GM18519 (cell line): ENCODE measurements at regions not wholly inside any gene's neighbourhood (a gene's known extent, or its start where the extent isn't known, plus 50 kb on each side); places are given as distances from the start of the nearest gene placed in this dataset.

Experiments used
- ATAC-seq: cut with Tn5 transposase; IDR thresholded peaks from one replicate; pipeline ENCODE4 v1.9.1; 2021; ENCODE audit warnings: mild to moderate bottlenecking, moderate library complexity; ENCODE audit not compliant: unreplicated experiment, low FRiP score

DNA sequence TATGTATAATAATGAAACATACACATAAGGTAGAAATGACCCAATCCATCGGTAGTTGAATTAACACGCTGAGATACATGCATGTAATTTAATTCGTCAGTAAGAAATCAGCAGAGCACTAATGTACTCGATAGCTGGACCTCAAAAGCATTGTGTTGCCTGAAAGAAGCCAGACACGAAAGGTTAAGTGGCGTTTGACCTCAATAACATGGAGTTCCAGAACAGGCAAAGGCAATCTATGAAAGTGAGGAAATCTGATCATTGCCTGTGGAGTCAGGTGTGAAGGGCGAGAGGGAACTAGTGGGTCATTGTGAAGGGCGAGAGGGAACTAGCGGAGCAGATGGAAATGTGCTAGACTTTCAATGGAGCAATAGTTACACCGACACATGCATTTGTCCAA is 970.4 kb upstream of the TMEM132C start:
- no peak for ATAC-seq

DNA sequence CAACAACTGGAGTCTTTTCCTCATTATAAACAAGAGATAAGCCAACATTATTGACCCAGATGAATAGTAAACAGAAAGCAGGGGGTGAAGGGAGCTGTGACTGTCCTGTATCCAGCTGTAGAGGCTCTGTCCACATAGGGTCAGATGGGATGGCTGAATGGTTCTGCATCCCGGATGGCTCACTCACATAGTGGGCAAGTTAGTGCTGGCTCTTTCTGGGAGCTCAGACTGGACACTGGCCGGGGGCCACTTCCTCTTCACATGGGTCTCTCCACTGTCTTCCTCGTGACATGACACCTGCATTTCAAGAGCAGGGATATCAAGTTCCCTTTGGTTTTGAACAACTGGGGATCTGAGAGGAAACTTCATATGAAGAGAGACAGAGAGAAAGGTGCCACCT is 969.6 kb upstream of the TMEM132C start:
- no peak for ATAC-seq

DNA sequence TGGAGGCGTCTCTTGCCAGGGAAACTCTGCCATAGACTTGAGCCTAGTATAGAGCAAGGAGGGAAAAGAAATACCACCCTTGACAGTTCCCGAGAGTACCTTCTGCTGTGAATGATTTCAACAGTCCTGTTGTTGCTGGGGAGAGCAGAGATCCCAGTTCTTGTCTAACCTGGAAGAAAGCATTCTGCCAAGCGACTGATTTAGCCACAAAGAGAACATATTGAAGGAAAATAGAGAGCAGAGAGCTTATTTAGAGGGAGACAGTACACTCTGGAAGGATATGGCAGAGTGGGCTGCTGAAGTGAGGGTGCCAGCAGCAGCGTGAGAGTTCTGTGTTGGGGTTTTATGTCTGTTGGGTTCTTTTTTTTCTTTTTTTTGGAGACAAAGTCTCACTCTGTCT is 966.9 kb upstream of the TMEM132C start:
- no peak for ATAC-seq

DNA sequence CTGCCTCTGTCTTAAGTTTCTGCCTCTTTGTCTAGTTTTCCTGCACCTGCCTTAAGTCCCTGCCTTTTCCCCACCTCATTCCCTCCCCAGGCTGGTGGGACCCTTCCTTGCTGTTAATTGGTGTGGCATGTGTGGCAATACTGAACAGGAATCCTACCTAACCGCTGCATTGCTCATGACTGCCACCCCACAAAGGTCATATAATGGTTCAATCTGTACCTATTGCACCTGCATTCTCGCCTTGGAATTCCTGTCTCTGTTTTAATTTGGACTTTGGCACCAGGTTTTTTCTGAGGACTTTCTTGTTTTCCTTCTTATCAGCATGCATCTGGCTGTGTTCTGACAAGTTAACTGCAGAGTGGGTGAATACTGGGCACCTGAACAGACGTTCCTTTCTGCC is 966.2 kb upstream of the TMEM132C start:
- ATAC-seq: no peak

DNA sequence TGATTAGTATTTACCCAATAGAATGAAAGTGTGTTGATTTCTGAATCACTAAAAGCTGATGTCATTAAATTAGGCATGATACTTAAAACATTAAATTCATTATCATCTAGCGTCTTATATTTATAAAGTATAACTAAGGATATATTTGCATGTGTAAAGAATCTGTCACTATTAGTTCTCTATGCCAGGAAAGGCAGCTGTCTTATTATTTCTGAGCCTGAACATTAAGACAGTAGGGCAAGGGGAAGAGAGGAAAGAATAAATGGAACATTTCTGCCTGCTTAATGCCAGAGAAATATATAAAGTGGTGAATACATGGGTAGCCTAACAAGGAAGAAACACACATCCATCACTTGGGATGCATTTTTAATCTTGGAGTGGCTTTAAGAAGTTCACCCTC is 965.1 kb upstream of the TMEM132C start:
- no peak for ATAC-seq

DNA sequence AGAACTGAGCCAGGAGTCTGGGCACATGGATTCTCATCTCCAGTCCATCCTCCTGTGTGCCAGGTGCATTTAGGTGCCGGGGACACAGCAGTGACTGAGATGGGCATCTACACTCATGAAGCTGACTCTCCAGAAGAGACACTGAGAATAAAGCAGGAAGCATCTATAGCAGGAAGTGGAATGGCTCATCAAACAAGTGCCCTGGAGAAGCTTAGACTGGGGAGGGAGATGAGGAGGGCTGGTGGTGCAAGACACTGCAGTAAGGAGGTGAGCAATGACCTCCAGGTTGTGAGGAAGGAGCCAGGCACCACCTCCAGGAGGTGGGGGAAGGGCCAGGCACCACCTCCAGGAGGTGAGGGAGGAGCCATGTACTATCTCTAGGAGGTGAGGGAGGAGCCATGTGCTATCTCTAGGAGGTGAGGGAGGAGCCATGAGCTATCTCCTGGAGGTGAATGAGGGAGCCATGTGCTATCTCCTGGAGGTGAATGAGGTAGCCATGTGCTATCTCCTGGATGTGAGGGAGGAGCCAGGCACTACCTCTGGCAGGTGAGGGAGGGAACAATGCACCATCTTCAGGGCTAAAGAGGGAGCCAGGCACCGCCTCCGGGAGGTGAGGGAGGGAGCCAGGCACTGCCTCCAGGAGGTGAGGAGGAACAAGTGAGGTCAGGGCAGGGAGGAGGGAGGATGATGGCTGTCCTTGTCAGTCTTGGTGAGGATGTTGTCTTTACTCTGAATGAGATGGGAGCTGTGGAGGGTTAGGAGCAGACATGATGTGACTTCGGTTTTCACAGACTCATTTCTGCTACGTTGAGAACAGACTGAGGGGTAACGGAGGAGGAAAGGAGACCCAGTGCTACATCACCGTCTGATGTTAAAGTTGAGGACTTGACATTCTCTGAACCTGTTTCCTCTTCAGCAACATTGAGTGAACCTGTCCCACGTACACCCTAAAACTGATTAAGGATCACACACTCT is 961.9 kb upstream of the TMEM132C start:
- no peak for ATAC-seq

DNA sequence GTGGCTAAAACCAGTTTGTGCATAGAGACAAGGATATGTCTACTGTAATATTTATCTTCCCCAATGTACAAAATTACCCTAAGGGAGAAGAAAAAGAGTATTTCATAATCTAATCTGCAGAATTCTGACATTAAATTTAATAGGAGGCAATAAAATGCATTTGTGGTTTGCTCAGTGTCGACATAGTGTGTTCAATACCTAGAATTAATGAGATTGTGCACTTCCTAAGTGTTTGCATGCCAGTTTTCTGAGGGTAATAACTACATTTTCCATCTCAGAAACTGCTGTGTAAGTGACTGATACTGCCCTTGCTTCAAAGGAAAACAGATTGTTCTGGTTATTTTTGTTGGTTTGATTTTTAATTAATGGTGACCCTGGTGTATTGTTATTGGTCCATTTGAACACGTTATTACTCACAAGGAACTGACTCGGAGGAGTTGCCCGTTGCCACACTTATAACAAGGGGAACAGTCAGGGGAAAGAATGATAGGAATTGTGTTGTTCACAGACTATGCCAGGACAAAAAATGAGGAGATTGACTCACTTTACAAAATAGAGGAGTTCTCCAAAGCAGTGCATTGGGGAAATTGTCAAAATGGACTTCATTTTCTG is 960.3 kb upstream of the TMEM132C start:
- no peak for ATAC-seq

DNA sequence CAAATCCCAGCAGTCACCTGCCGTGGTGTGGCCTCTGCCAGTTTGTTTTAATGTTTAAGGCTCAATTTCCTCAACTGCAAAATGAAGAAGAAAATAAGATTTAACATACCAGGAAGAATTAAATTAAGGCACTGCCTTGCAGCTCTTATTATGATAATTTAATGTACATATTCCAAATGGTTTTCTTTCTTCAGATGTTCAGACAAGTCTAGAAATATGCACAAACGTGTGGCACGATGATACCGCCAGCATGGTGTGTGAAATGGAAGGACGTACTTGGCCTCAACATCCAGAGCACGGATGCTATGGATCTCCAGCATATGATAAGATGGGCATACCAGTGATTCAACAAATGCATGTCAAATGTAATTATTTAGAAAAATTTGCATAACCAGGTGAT is 959.4 kb upstream of the TMEM132C start:
- ATAC-seq: no peak

DNA sequence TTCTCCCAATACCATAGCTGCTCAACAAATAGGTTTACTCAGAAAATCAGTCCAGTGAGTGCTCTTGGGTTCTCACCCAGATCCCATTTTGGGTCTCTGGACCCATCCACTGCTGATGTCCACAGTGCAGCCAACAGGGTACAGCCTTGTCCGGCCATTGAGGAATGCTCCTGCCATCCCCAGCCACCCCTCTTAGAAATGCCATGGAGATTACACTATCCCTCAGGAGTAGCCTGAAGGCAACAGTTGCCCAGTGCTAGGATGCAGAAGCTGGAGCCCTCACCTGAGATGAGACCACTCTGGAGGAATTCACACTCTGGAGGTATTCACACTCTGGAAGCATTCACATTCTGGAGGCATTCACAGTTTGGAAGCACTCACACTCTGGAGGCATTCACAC is 958.8 kb upstream of the TMEM132C start:
- no peak for ATAC-seq

DNA sequence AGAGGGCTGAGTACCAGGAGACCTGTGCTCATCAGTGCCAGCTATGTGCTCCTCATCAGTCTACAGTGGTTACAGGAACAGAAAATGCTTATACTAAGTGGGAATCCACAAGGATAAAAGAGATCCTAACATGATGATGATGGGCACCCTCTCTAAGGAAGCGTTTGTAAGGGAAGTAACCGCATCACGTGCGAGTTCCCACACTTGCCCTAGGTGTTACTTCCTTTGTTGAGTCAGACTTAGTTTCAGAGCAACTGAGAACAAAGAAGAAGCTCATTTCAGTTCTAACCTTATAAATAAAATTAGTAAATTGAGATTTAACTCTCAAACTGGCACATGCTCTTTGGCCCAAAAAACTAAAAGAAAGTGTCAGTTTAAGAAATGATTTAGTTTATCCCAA is 956.4 kb upstream of the TMEM132C start:
- ATAC-seq: no peak

DNA sequence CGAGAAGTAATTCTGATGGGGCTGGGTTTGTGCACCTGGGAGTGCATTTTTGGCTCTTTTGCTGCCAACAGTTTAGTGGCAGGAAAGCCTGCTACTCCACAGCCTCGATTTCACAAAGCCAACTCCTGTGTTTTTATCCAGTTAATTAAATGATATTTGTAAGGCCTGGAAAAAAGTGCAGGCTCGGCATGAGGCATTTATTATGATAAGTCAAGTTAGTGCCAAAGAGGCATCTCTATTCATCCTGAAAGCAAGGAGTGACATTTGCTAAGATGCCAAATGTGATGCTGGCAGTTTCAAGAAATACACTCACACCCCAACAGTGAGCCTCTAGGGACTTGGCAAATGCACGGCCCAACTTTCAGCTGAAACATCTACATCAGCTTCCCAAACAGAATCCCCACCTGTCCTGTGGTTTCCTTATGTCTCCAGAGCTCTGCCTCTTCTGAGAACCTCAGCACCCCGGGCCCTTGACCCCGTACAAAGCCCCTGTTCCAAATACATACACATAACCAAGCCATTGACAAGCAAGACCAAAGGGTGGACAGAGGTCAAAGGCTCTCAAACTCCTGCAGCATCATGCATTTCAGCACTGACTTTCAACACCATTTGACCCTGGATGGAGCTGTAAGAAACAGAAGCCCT is 955.1 kb upstream of the TMEM132C start:
- ATAC-seq: no peak

DNA sequence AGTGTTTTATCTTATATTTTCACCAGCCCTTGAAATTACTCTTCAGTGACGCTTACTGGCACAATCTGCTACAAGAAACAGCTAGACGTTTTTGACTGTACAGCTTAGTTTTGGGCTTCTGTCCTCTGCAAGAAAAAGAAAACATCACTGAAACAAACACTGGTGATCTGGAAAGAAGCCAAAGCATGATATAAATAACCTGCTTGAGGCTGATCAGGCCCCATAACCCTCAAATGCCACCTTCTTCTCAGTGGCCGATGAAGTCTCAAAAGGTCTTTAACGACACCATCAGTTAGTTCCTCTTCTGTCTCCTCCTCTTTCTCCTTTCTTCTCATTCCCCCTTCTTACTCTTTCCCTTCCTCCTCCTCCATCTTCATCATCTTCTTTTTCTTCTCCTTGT is 942.3 kb upstream of the TMEM132C start:
- no peak for ATAC-seq

DNA sequence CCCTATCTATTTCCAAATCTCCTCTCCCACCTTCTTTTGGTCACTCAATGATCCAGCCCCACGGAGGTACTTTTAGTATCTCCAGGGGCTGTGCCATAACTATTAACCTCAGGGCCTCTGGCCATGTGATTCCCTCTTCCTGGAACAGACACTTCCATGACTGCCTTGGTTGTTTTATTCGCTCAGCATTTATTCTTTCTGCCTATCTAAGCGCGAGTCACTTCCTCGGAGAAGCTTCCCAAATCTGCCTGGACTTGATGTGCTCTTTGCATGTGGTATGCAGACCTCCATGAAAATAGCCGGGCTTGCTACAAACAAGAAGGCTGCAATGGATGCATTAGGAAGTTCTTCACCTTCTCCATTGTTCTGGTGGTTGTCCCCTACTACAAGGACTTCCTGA is 939.0 kb upstream of the TMEM132C start:
- no peak for ATAC-seq

DNA sequence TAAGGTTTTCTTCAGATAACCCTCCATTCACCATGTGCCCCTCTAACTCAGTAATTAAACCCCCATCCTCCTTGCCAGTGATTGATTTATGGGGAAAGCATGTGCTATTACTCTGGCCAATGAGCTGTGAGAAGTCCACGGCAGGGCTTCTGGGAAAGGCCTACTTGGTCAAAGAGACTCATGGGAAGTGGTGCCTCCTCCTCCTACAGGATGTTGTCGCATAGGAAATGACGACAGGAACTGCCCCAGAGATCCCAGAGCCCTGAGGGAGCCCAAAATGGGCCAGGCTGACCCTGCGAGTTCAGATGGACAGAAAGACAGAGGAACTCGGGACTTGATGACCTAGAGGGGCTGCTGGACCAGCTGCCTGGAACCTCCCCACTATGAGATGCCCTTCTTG is 938.1 kb upstream of the TMEM132C start:
- ATAC-seq: no peak

DNA sequence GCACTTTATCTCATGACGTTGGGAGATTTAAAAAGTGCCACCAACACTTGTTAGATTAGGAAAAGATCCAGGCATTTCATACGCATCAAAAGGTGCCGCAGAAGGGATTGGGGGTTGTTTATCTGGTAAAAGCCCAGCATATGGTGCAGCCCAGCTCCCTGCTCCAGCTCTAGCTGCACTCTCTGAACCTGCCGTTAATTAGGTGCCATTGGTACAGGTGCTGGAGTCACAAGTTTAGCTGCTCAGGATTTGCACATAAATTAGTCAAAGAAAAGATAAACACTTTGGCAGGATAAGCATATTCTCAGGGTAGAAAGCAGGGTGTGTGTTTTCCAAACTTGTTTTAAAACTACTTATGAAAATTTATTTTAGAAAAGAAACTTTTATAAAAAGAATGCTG is 932.6 kb upstream of the TMEM132C start:
- no peak for ATAC-seq

DNA sequence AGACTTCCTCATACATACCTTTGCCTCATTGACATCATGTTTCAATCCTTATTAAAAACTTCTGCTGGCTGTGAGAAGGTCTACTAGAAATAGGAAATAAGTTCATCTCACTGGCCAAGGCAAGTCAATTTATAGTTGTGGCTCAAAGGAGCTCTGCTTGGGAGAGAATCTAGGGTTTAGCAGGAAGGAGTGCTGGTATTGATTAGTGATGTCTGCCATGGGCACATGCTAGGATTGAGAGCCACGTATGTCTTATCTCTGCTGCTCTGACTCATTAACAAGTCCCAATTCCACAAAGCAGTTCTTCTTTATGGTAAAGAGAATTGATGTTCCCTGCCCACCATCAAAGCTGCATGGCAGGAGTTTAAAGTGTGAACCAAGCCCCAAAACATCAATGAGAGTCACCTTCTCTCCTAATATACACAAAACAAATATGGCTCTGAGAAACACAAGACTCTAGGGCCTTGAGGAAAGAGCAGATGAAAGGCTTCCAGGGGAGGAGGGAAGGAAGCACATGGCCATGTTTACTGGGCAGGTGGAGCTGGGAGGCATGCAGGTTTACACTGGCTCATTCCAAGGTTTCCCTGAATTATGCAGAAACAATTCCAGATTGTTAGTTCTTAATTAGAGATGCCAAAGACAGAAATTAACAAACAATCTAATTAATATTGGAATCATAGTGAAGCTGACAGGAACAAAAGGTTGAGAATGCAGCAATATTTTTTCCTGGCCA is 931.9 kb upstream of the TMEM132C start:
- ATAC-seq: no peak

DNA sequence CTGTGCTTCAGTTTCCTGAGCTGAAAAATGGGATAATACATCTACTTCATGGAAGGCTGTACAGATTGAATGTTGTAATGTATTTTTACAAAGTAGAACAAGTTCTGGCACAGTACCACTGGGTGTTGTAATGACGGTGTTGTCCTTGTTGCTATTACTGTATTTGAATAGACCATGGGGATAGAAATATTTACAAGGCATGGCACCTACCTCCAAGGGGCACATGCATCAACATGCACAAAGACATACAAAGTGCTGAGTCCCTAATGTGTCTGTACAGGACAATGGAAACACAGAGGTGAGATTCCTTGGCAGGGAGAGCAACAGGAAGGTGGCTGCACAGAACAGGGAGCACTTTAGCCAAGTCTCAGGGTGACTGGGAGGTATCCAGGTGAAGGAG is 930.6 kb upstream of the TMEM132C start:
- no peak for ATAC-seq

DNA sequence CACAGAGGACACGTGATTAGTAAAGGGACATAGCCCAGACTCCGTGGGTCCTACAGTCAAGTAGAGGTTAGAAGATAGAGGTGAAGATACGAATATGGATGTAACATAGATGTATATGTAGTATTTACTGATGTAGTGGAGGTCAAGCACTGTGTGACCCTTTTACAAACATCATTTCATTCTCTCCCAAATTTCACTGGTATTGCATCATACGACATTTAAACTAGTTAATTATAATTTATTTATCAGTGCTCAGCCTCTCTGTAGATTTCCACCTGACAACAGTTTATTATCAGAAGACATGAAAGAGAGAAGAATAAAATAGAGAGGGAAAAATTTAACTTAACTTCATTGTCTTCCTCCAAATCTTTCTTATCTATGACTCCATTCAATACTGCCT is 927.9 kb upstream of the TMEM132C start:
- ATAC-seq: no peak

DNA sequence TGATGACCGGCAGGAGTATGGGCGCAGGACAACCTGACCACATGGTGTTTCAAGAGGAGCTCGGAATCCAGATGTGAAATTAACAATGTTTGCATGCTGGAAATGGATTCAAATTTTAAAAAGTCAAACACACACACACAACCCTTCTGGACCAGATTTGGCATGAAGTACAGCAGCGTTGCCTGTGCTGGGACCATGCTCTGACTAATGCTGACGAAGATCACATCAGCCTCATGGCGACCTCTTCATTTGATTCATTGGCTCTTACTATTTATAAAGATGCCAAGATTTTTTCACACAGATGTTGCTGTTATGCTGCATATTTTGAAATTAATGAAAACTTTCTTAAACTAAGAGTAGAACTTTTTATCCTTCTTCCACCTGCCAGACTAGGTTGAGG is 926.6 kb upstream of the TMEM132C start:
- no peak for ATAC-seq

DNA sequence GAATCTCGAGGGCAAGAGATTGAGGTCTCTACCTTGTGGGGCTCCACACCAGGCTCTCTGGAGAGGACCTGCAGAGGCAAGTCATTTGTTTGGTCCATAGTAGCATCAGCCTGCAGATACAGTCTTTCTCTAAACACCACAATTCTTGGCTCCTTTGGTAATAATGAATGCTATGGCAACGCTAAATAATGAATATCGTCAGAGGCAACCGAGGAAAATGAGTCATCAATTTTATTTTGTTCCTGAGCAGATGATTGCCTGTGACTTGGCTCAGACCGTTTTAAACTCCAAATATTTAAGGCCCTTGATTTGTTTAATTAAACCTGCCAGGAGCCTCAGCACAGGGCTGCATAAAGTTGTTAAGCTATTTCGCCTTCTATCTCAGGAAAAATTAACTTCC is 924.1 kb upstream of the TMEM132C start:
- no peak for ATAC-seq

DNA sequence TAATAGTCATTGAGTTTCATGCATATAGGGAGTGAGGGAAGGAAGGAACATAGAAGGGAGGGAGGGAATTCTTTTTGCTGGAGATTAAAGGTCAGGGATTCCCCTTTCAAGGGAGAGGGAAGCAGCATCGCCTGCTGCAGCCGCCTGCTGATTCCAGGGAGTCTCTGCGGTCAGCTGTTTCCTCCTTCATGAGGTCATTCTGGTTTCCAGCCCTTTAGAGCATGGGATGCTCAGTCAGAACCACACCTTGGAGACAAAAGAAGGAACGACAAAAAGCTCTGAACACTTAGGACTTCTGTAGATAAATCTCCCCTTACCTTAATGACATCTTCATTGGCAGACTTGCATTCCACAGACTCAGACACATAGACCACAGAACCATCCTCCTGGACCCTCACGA is 923.0 kb upstream of the TMEM132C start:
- no peak for ATAC-seq
